NCI-H82 (cell line): ENCODE measurements at regions not wholly inside any gene's neighbourhood (a gene's known extent, or its start where the extent isn't known, plus 50 kb on each side); places are given as distances from the start of the nearest gene placed in this dataset.
A peak's percentile ranks its signal among the peaks of the same experiment; 100 is the strongest.

Experiments
- DNase-seq: peaks from one replicate; lab custom pipeline; 2025; lab: John Stamatoyannopoulos, UW

DNA sequence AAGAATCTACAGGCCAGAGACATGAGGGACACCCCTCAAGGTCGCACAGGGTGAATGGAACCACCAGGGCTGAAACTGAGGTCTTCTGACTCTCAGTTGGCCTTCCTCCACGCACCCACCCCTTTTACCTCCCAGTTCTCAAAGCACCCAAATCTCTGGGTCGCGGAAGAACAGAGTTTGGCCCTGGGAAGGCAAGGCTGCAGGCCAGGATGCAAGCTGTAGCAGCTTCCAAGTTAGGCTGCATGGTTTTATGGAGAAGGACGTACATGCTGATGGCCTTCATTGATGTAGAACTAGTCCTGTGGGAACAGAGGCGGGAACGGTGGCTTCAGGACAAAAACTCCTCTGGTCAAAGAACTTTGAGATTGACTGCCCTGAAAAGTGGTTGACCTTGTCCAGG, 143.5 kb upstream of the B3GAT1 start:
- no peak for DNase-seq

DNA sequence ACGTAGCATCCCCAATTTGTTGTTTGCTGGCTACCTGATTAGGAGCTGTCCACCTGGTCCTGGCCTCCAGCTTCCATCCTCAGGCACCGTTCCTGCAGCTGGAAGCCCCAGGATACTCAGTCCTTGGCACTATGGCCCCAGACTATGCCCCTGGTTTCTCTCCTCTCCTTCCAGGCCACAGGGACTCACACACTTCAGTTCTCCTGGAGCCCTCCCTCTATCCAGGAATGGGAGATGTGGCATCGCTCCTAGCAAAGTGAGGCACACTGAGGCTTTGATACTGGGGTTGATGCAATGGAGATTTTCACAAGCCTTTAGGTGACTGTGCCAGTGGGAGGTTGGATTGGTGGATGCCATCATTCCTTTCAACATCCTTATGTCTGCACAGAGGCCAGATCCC, 142.8 kb upstream of the B3GAT1 start:
- DNase-seq = no peak

DNA sequence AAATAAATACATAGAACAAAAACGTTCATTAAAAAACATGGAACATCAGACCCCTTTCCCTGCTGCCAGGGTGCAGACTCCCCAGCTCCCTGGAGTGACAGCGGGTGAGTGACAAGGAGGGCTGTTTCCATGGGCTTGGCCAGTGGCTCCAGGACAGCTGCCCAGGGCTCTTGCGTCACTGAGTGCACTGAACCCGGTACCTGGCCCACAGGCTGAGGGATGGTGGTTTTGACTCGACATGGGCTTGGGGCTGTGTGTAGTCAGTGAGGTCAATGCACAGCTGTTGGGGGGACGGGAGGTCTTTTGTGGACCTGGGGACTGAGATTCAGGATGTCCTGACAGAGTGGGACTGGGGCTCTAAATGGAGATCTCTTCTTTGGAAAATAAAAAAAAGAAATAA, 142.1 kb upstream of the B3GAT1 start:
- DNase-seq = no peak

DNA sequence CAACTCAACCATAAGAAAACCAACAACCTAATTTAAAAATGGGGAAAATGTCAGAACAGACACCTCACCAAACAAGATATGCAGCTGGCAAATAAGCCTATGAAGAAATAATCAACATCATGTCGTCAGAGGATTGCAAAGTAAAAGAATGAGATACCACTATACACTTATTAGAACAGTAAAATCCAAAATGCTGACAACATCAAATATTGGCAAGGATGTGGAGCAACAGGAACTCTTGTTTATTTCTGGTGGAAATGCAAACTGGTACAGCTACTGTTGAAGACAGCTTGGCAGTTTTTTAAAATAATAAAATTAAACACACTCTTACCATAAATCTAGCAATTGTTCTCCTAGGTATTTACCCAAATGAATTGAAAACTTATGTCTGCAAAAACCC, 140.7 kb upstream of the B3GAT1 start:
- no peak for DNase-seq

DNA sequence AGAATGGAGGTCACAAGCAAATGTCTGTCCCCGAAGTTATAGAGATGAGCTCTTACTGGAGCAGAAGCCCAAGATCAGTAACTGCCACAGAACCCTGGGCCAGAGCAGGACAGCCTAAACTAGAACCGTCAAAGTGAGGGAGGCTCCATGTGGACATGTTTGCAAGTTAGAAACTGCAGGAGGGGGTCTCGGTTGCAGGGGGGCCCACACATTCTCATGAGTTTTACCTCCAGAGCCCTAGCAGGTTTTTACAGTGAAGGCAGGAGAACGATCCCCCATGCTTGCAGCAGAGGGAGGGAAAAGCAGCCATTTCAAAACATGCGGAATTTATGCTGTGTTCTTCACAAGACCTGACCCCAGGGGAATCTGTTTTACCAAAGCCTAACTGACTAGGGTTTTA, 133.5 kb upstream of the B3GAT1 start:
- no peak for DNase-seq

DNA sequence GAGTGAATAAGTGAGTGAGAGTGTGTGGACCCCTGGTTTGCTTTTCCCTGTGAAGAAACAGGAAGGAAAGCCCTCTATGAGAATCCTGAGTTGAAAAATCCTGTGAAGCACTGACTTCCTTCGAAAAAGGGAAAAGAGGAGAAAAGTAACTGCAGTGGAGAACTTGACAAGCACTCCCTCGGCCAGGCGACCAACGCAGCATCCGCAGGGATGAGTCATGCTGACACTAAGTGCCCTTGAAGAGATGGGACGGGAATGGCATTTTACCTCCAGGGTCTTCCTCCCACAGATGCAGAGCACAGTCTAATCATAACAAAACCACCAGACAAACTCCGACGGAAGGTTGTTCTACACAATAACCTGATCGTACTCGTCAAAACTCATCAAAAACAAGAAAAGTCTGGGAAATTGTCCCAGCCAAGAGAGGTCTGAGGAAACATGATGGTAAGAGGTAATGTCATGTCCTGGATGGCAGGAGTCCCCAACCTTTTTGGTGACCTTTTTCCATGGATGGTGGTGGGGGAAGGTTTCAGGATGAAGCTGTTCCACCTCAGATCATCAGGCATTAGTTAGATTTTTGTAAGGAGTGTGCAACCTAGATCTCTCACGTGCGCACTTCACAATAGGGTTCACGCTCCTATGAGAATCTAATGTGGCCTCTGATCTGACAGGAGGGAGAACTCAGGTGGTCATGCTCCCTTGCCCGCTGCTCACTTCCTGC, 132.2 kb upstream of the B3GAT1 start:
- DNase-seq = no peak

DNA sequence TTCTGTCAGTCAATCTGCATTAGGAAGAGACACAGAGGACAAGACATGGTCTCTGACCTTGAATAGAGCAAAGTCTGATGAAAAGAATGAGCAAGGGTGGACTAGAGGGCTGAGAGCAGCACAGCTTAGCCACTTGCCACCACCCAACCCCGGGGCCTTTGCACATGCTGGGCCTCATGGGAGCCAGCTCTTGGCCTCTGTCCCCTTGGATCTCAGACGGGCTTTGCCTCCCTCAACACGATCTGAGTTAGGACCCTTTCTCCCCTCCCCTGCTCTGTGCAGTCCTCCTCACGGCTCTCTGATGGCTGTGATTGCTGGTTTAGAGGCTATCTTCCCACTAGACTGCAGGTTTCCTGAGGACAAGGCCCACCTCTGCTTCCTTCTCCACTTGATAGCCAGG, 131.6 kb upstream of the B3GAT1 start:
- DNase-seq = no peak

DNA sequence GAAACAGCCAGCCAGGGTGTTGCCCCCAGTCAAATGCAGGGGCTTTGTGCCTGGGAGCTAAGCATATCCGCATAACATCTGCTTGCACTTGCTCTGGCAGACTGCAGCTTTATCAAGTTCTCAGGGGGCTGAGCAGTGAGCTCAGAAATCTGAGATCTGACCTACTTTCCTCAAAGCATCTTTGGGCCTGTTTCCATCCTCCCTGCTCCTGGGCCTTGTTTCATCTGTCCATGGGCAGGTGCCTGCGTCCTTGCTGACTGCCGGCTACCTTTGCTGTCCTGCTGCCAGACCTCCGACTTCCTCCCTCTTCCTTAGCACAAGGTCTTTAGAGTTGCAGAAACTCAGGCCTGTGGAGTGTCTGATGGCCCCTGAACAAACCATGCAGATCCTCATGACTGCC, 131.2 kb upstream of the B3GAT1 start:
- no peak for DNase-seq

DNA sequence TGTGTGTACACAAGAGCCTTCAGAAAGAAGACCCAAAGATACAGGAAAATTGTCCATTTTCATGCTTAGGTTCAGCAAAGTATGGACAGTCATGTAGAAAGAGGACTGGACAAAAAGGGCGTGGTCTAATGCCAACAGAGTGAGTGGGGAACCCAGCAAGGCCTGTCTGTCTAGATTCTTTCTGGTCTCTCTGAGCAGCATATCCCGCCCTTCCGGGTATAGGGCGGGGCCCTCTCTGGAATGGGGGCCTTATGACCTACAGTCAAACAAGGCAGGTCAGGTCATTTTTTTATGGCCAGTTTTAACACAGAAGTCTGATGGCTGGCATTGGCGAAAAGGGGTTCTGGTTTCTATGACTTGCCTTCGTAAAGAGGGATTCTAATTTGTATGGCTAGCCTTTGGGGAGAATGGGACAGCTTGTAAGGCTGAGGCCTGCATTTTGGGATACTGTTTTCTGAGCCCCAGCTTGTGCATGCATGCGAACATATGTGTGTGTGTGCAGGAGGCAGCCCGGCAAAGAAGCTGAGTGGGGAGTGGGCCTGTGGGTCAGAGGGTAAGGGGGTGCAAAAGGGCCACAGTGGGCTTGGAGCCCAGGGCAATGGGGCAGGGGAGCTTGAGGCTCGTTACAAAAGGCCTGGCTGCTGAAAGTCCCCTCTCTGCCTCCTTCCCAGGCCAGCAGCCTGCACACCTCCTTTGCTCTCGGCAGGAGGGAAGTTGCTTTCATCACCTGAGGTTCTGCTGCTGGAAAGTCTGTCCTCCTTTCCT, 130.5 kb upstream of the B3GAT1 start:
- DNase-seq = no peak

DNA sequence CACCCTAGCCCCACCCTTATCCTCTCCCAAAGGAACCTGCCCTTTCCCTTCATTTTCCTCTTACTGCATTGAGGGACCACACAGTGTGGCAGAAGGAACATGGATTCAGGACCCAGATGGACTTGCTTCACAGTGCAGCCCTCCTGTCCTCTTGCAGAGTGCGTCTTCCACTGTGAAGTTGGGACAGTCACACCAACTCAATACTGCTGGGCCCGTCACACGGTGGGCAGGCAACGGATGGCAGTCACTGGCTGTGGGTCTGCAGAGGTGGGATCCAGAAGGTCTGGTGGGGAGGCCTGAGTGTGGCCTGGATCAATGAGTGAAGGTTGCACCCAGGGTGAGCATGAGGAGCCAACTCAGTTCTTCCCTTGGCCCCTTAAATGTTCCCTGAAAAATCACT, 129.9 kb upstream of the B3GAT1 start:
- no peak for DNase-seq

DNA sequence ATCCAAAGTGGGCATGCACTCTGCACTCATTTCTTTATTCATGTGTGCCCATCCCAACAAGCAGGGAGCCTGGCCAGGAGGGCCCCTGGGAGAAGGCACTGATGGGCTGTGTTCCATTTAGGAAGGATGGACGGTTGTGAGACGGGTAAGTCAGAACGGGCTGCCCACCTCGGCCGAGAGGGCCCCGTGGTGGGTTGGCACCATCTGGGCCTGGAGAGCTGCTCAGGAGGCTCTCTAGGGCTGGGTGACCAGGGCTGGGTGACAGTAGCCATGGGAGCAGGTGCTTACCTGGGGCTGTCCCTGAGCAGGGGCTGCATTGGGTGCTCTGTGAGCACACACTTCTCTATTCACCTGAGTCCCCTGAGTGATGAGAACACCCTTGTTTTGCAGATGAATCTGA, 129.3 kb upstream of the B3GAT1 start:
- DNase-seq = no peak

DNA sequence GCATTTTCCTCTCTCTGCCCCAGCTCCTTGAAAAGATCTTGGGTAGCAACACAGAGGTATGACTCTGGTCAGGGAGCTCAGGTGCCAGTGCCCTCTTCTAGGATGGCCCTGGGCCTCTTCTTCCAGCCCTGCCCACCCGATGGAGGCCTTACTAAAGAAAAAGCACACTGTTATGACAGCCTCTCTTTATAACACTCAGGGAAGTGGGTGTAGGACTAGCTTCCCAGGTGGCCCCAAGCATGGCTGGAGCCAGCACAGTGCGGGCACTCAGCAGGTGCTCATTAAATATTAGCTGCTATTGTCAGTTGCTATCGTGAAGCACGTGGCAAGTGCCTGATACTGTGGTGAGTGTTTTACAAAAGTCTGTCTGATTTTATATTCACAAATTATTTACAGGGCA, 127.2 kb upstream of the B3GAT1 start:
- DNase-seq = no peak

DNA sequence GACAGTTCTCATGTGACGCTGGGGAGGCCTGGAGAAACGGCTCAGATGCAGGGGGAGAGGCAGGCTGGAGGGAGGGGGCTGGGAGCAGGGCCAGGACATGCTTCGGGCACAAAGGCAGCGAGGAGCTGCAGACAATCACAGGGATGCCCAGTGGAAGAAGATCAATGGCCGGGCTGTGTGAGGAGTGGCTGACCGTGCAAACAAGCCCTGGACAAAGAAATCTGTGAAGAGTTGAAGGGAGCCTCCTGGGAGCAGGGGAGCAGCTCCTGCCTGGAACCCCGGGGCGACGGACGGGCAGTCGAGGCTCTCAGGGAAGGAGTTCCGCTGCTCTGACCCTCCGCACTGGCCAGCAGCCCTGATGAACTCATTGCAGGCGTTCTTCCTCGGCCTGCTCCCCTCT, 126.7 kb upstream of the B3GAT1 start:
- DNase-seq = no peak

DNA sequence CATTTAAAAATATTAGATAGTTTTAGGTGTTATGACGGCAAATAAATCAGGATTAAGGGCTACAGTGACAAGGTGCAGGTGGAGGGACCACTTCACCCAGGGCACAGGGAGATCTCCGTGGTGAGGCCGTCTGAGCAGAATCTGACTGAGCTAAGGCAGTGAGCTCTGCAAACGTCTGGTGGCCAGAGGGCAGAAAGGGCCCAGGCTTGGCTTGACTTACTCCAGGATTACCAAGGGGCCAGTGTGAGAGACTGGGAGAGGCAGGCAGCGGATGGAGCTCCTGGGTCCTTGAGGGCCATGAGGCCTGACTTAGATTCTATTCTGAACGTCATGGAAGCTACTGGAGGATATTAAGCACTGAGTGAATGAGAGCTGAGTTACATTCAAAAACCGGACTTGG, 125.9 kb upstream of the B3GAT1 start:
- no peak for DNase-seq

DNA sequence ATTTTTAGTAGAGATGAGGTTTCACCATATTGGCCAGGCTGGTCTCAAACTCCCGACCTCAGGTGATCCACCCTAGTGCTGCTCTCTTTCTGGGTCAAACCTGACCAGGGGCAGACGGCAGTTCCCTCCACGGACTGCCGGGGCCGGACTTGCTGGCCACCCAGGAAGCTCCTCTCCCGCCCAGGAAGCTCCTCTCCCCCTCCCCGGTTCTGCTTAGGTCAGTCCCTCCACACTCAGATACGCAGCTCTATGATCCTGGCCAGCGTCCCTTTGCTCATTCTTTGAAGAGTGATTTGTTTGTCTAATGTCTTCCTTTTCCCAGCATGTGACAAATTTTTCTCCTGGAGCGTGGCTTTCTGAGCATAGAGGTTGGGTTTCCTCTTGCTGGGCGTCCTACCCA, 125.3 kb upstream of the B3GAT1 start:
- no peak for DNase-seq

DNA sequence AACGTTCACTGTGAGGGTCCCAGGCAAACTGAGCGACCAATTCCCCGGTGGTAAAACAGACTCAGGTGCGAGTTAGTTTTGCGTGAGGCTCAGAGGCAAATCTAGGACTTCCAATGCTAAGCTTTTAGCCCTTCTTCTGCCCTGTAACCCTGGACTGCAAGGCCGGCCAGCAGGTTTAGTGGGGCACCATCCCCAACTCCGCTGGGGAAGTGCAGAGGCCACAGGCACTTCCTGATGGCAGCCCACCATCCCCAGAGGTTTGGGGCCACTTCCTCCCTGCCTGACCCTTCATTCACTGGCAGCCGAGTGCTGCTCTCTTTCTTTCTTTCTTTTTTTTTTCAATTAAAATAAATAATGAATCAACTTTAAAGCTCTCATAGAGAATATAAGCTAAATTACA, 124.6 kb upstream of the B3GAT1 start:
- no peak for DNase-seq

DNA sequence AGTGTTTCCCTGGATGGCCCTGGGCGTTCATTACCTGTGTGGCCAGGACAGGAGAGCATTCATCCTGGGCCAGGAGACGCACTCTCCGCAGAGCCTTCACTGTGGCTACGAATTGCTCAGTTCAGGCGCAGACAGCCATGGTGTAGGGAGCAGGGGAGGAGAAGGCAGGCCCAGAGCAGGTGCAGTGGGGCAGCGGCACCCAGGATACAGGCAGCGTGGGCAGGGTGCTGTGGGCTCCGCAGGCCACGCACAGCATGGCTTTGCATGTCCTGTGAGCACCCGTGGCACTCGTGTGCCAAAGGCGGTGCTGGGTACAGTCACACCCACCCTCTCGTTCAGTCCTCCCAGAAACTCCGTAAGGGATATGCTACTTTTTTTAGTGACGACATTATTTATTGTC, 124.2 kb upstream of the B3GAT1 start:
- no peak for DNase-seq

DNA sequence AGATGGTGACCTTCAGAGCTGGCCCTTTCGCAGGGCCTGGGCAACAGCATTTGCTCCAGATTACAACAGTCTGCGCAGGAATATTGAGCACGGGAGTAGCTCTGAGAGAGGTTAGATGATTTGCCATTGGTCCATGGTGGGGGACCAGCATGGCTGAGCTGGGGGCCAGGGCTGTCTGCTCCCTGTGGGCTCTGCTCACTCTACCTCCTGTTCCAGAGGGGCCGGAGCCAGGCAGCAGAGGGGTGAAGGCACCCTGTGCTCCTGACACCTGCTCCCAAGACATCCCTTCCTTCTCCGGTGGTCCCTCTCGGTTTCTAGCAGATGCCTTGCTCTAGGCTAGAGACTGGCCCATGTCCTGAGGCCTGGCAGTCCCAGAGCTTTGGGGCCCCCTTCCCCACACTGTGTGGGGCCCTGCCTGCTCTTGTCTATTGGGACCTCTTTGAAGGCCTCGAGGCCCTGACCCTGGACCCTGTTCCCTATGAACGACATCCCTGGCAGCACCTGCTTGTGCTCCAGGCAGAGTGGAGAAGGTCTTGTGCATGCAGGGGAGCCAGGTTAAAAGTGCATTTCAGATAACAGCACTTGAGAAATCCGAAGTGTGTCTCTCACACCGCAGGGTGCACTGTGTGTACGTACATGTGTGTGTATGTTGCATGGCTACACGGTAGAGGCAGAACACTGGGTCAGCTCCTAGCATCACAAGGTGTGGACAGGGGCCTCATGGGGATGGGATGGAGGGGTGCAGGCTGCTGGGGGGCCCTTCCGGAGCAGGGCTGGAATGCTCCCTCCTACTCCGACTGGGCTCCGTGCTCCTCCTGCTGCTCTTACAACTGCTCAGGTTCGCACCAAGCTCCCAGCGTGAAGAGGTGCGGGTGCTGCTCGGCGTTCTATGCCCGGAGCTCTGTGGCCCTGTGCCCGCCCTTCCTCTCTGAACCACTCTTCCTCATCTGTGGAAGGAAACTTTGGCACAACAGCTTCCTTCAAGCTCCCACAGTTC, 123.3 kb upstream of the B3GAT1 start:
- no peak for DNase-seq

DNA sequence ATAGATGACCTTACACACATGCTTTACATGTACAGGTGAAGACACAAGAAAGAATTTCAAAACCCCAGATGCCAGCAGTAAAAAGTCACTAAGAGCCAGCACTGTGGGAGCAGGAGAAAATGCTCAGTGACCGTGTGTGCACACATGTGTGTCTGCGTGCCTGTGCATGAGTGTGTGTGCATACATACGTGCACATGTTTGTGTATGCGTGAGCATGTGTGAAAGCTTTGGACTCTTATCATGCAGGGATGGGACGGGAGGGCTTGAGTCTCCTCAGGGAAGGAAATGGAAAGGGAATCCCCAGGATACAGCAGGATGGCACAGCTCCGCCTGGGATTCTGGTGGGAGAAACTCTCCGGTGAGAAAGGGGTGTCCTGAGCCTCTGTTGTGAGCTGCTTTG, 121.5 kb upstream of the B3GAT1 start:
- DNase-seq = no peak

DNA sequence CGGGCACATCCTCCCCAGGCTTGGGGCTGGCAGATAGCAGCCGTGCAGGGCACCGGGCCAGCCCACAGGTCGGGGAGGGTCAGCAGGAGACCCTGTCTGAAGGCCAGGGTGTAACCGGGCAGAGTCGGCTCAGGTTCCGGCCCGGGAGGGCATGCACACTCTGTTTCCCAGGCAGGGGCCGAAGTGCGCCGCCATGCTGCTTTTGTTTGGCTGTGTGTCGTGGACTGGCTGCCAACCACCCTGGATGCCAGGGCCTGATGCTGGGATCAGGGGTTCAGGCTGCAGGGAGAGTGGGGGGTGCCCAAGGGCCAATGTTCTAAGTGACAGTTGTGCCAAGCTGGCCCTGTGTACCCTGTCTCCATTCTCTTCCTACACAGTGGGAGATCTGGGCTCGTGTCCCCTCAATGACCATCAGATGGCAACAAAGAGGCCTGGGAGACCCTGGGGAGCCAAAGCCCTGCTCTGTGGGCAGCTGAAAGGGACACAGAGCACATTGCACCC, 120.9 kb upstream of the B3GAT1 start:
- DNase-seq = no peak

DNA sequence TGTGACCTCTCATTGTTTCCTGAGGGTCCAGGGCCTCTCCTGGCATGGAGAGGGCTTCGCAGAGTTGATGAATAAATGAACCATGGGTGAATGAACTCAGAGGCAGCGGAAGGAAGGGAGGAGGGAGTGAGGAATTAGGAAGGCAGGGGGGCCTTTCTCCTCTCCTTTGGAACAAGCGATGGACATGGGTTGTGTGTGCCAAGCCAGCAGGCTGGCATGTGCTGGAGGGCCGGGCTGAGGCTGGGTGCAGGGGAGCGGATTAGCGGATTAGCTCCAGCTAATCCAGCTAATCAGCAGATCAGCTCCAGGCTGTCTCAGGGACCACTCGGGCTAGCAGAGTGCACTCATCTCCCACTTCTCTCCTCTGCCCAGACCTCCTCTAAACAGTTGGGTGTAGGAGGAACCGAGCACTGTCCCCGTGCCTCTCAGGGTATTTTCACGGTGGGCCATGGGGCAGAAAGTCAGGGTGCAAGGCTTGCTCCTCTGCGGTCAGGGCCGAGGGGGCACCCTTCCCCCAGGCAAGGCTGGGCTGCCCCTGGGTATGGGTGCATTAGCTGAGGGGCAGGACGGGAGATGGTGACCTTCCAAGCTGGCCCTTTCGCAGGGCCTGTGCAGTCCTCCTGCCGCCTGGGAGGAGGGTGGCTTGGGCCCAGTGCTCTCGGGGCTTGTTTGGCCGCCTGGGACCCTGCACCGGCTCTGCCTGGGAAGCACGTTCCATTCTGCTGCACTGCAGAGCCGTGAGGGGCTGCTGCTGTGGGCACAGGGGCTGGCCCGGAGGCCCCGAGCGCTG, 120.3 kb upstream of the B3GAT1 start:
- peak; percentile 90 for DNase-seq
